Epithelial cell of prostate (primary cell): ENCODE measurements at regions not wholly inside any gene's neighbourhood (a gene's known extent, or its start where the extent isn't known, plus 50 kb on each side); places are given as distances from the start of the nearest gene placed in this dataset.
"Not testable (repeated sequence)": the region's sequence is repeated elsewhere in the genome, so short reads cannot be mapped to it uniquely, and the experiment has no call there.

Experiments used
- DNase-seq: peaks from one replicate; pipeline ENCODE4 v3.0.0-alpha.2; 2011; ENCODE audit warnings: low read depth, low spot score
- H3K27ac ChIP-seq: fragments of 450-650 bp; 2 replicates; pipeline ENCODE4 v1.5.1; 2017; ENCODE audit warnings: mild to moderate bottlenecking

- no peak for DNase-seq
- H3K27ac ChIP-seq: no peak overlapping the region
Observed at GRCh38 chr9:79428422-79428821, 143.3 kb upstream of the TLE4 start.

- no peak for DNase-seq
- no peak overlapping the region for H3K27ac ChIP-seq
Observed at GRCh38 chr9:79430619-79431018, 141.1 kb upstream of the TLE4 start.

- no peak for DNase-seq
Observed at GRCh38 chr9:79431019-79431679, 140.6 kb upstream of the TLE4 start.

GRCh38 chr9:79432485-79432884 is 139.3 kb upstream of the TLE4 start:
- no peak overlapping the region for H3K27ac ChIP-seq
- DNase-seq: no peak

More at GRCh38 chr9:79431019-79431679, 140.6 kb upstream of the TLE4 start:
- no peak overlapping the region for H3K27ac ChIP-seq

GRCh38 chr9:79433703-79434102 is 138.1 kb upstream of the TLE4 start:
- no peak for DNase-seq
- no peak overlapping the region for H3K27ac ChIP-seq

- not testable (repeated sequence) for DNase-seq, H3K27ac ChIP-seq
Observed at GRCh38 chr9:79439221-79439620, 132.5 kb upstream of the TLE4 start.

- H3K27ac ChIP-seq: no peak overlapping the region
- DNase-seq: no peak
Observed at GRCh38 chr9:79446523-79447307, 125.0 kb upstream of the TLE4 start.

GRCh38 chr9:79447308-79447605 is 124.5 kb upstream of the TLE4 start:
- no peak overlapping the region for H3K27ac ChIP-seq
- no peak for DNase-seq

GRCh38 chr9:79447762-79448161 is 124.0 kb upstream of the TLE4 start:
- no peak for DNase-seq
- no peak overlapping the region for H3K27ac ChIP-seq

- no peak overlapping the region for H3K27ac ChIP-seq
- no peak for DNase-seq
Observed at GRCh38 chr9:79452265-79452664, 119.5 kb upstream of the TLE4 start.

- no peak for DNase-seq
- H3K27ac ChIP-seq: no peak overlapping the region
Observed at GRCh38 chr9:79461712-79462111, 110.1 kb upstream of the TLE4 start.

GRCh38 chr9:79465156-79465555 is 106.6 kb upstream of the TLE4 start:
- no peak overlapping the region for H3K27ac ChIP-seq
- no peak for DNase-seq

GRCh38 chr9:79469164-79469563 is 102.6 kb upstream of the TLE4 start:
- no peak for DNase-seq
- H3K27ac ChIP-seq: no peak overlapping the region

GRCh38 chr9:79470954-79471353 is 100.8 kb upstream of the TLE4 start:
- no peak for DNase-seq
- no peak overlapping the region for H3K27ac ChIP-seq

GRCh38 chr9:79471580-79472543 is 99.9 kb upstream of the TLE4 start:
- DNase-seq: no peak
- no peak overlapping the region for H3K27ac ChIP-seq

- DNase-seq: no peak
- H3K27ac ChIP-seq: no peak overlapping the region
Observed at GRCh38 chr9:79473704-79474103, 98.1 kb upstream of the TLE4 start.

- no peak for DNase-seq
- H3K27ac ChIP-seq: peak overlapping the region; percentile 54
Observed at GRCh38 chr9:79477241-79477840, 94.4 kb upstream of the TLE4 start.

- peak; percentile 84 for DNase-seq
- peak overlapping the region; percentile 54 for H3K27ac ChIP-seq
Observed at GRCh38 chr9:79477955-79478771, 93.6 kb upstream of the TLE4 start.

GRCh38 chr9:79480639-79481038 is 91.1 kb upstream of the TLE4 start:
- H3K27ac ChIP-seq: peak overlapping the region; percentile 25
- DNase-seq: peak; percentile 92
